GM12865 (cell line): ENCODE measurements at regions not wholly inside any gene's neighbourhood (a gene's known extent, or its start where the extent isn't known, plus 50 kb on each side); places are given as distances from the start of the nearest gene placed in this dataset.

Source experiments
- DNase-seq: peaks from one replicate; pipeline ENCODE4 v3.0.0; 2010; ENCODE audit warnings: low read depth
- H3K4me3 ChIP-seq: 2 replicates; pipeline ENCODE4 v1.5.1; 2011; ENCODE audit warnings: mild to moderate bottlenecking, low read depth, low read length, control low read depth
- TF ChIP-seq, protein P1 (sequence below): IDR thresholded peaks from 2 replicates; pipeline ENCODE4 v1.5.1; 2011; ENCODE audit warnings: low read length, control low read depth, low read depth, inconsistent platforms; ENCODE audit not compliant: insufficient read depth; ENCODE audit errors: missing control alignments

DNA sequence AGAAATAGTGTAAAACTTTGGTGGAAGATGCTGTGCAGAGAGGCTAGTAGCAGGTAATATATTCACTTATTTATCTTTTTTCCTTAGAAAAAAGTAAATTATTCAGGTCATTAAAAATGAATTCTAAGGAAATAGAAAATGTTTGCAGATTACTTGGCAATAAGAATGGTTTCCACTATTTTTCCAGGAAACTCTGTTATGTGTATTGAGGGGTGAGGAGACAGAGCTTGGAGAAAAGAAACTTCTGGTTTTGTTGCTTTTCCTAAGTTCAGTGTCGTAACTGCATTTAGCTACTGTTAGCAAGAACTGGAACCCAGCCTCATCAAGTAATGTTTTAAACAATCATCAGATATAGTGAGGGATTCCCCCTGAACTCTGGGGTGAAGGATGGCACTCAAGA lies 79.2 kb upstream of the SMLR1 start:
- no peak for DNase-seq
- no peak overlapping the region for H3K4me3 ChIP-seq
- TF ChIP-seq, protein P1, sequence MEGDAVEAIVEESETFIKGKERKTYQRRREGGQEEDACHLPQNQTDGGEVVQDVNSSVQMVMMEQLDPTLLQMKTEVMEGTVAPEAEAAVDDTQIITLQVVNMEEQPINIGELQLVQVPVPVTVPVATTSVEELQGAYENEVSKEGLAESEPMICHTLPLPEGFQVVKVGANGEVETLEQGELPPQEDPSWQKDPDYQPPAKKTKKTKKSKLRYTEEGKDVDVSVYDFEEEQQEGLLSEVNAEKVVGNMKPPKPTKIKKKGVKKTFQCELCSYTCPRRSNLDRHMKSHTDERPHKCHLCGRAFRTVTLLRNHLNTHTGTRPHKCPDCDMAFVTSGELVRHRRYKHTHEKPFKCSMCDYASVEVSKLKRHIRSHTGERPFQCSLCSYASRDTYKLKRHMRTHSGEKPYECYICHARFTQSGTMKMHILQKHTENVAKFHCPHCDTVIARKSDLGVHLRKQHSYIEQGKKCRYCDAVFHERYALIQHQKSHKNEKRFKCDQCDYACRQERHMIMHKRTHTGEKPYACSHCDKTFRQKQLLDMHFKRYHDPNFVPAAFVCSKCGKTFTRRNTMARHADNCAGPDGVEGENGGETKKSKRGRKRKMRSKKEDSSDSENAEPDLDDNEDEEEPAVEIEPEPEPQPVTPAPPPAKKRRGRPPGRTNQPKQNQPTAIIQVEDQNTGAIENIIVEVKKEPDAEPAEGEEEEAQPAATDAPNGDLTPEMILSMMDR = no peak

DNA sequence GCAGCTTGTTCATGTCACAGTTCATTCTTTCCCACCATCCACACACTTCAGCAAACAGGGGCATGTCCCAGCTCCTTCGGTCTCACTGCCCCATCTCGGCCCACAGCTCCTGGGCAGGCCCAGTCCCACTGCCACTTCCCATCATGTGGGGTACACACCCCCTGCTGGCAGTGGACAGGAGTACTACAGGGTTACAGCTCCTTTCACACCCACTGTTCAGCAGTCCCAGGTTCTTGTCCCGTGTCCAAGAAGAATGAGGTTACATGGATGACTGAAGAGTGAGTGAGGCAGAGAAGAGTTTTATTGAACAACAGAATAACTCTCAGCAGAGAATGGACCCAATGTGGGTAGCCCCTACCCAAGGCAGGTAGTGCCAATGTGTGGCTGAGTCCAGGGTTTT lies 77.8 kb upstream of the SMLR1 start:
- TF ChIP-seq, protein P1 = peak; percentile 15
- H3K4me3 ChIP-seq = no peak overlapping the region
- peak; percentile 13 for DNase-seq

DNA sequence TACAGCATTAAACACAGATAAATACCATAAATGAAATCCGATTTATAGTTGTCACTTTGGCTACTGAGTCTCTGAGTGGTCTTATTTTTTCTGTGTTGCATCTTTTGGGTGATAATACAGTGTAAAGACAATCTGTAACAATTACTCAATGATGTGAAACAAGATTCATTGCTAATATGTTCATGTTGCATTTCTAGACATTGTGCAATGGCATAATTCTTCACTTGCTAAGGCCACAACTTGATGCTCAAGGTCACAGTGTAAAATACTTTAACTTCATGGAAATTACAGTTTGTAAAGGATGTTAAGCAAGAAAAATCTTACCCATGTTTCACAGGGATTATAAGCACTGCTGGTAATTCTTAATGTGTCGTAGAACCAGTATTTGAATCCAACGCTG lies 74.9 kb upstream of the SMLR1 start:
- no peak for DNase-seq
- TF ChIP-seq, protein P1 = no peak
- no peak overlapping the region for H3K4me3 ChIP-seq

DNA sequence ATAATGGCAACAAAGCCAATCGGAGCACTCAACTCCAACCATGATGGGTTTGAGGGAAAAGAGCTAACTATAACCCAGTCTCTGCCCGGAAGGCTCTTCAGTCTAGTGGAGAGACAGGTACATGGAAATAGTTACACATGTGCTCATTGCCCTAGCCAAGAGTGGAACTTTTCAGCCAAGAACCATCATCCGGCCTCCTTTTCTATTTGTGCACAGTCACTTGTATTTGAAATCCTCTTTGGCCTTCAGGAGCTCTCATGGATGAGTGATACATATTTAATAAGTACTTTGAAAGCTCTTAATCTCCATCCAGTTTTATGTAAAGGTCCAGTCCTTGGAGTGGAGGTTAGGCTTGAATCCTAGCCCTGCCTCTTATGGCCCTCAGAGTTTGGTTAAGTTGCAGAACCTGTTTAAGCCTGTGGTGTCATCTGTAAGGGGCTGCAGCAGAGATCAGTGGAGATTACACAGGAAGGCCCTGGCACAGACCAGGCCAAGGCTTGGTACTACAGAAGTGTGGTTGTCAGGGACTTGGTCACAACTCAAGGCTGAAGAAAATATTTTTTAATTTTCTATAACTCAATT lies 72.3 kb upstream of the SMLR1 start:
- DNase-seq = no peak
- TF ChIP-seq, protein P1 = no peak
- no peak overlapping the region for H3K4me3 ChIP-seq

DNA sequence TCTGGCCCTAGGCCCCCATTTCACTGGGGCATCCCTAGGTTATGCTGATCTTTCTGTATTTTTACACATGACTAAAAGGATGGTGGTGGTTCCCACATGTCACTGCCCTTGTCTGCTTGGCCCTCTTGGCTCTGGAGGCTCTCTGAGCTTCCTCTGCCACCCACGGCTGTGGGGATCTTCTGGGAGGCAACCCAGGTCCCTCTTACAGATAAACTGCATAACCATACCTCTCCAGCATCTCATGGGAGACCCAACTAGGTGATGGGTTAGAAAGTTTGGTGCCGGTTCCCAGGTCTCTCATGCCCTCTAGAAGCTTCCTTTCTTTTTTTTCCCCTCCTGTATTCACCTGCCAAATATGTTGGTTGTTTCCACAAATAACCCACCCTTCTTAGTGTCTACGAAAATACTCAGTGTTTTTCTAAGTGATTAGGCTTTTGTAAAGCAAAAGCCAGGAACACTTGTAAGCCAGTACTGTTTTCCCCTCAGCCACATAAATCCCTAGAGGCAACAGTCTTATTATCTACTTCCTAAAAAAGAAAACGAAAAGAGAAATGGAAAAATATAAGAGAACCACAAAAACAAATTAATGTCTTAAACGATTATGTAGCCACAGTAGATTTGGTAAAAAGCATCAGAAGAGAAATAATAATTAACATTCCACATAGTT lies 71.7 kb upstream of the SMLR1 start:
- no peak overlapping the region for H3K4me3 ChIP-seq
- TF ChIP-seq, protein P1 = no peak
- no peak for DNase-seq

DNA sequence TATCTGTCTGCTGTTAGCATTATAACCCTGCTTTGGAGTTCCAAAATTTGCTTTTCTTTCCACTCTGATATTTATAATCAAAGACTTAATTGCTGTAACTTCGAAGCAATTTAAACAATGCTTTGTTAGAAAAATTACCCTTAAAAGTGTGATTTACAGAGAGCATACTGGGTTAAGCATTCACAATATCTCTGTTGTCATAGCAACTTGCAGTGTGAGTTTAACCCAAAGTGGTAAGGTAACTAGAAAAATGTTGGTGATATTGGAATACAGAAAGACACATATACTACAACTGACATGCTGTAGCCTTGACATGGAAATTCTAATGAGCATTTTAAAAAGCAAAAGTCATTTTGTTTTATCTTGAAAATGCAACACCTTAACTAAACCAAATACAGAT lies 70.4 kb upstream of the SMLR1 start:
- no peak overlapping the region for H3K4me3 ChIP-seq
- DNase-seq = no peak
- TF ChIP-seq, protein P1 = no peak

DNA sequence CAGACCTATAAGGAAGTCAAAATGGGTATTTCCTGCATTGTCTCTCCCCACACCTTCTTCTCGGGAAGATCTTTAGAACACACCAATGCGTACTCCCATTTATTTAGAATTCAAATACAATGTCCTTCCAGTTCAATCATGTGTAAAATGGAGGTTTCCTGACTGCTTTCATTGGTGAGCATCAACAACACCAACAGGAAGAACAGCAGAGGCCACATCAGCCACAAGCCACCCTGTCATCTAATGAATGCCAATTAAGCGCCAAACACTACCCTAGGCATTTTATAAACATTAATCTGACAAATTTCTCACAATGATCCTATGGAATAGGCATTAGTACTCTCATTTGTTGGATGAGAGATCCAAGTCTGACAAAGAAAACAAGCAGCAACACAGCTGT lies 68.4 kb upstream of the SMLR1 start:
- TF ChIP-seq, protein P1 = no peak
- DNase-seq = no peak
- H3K4me3 ChIP-seq = no peak overlapping the region
